LNCAP (cell line): ENCODE measurements at regions not wholly inside any gene's neighbourhood (a gene's known extent, or its start where the extent isn't known, plus 50 kb on each side); places are given as distances from the start of the nearest gene placed in this dataset.

Source experiments
- CTCF ChIP-seq: fragments of 450-650 bp; IDR thresholded peaks from 2 replicates; pipeline ENCODE4 v1.5.1; 2017; ENCODE audit warnings: mild to moderate bottlenecking

- TF ChIP-seq CTCF, result no peak
Observed at GRCh38 chr1:38779491-38779890, 80.1 kb downstream of the RRAGC start.

GRCh38 chr1:38778521-38778920, 81.1 kb downstream of the RRAGC start:
- TF ChIP-seq CTCF, result no peak

- no peak for TF ChIP-seq CTCF
Observed at GRCh38 chr1:38778051-38778450, 81.5 kb downstream of the RRAGC start.

- TF ChIP-seq CTCF, result no peak
Observed at GRCh38 chr1:38777464-38777957, 82.1 kb downstream of the RRAGC start.

GRCh38 chr1:38776466-38777065, 83.0 kb downstream of the RRAGC start:
- no peak for TF ChIP-seq CTCF

DNA sequence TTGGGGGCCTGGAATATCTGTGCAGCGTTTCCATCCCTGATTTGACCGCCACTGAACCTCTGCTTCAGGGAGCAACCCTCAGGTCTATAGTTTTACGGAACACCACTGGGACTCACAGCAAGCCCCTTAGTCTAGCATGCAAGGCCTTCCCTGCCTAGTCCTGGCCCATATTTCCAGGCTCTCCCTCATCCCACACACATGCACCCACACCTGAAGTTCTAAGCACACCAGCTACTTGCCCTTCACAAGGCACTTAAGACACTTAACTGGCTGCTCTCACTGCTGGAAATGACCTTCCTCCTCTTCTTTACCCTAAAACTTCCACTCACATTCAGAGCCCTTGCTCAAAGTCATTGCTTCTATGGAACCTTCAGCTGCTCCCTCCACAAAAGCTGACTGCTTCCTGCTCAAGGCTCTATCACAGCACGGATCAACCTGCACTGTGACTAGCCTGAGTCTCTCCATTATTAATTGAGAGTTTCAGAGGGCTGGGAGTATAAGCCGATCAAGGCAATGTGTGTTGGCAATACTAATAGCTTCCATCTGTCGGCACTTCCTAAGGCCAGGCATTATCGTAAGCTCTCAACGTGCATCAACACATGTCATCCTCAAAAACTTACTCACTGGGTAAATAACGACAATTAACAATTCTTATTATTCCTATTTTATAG, 84.3 kb downstream of the RRAGC start:
- TF ChIP-seq CTCF, result no peak

DNA sequence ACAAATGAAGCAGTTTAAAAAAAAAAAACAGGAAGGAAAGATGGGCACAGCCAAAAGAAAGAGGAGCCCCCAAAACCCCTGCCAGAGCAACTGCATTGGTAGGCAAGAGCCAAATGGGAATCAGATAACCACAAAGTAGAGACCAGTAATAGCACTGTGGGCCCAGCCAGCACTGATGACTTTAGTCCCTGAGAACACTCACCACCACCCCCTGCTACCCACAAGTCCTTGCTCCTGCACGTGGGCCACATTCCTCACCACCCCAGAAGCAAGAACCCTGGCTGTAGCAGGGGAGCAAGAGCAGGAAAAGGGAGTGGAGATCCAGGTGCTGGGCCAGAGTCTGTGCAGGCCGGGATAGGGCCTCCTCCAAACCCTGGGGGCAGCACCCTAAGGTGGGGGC, 86.1 kb downstream of the RRAGC start:
- no peak for TF ChIP-seq CTCF
